ENCODE measurements at regions not wholly inside any gene's neighbourhood (a gene's known extent, or its start where the extent isn't known, plus 50 kb on each side); places are given as distances from the start of the nearest gene placed in this dataset.
"Not testable (repeated sequence)": the region's sequence is repeated elsewhere in the genome, so short reads cannot be mapped to it uniquely, and the experiment has no call there.

- no peak for TF ChIP-seq CTCF (IDR thresholded peaks at IDR 0.05)
- Mint-ChIP-seq H3K9me3 (peaks cover 40% of the 10 kb centered on the region), H3K4me1 (ENCODE audit: low read depth) (no peaks in the 10 kb centered on the region), H3K27ac (no peak overlapping the region), H3K36me3 (ENCODE audit: low read depth) (no peaks in the 10 kb centered on the region; the same call in 1 of the 2 replicates), H3K27me3 (ENCODE audit: insufficient read depth) (peaks cover 1% of the 10 kb centered on the region; the same call in 1 of the 2 replicates), H3K4me3 (no peak overlapping the region)
- no peak for DNase-seq
These were observed 318.8 kb downstream of the PTPRU start for GRCh38 chr1:29555043-29555620.

GRCh38 chr1:29554208-29554778, 318.0 kb downstream of the PTPRU start:
- H3K4me1 Mint-ChIP-seq (ENCODE audit: low read depth): no peaks in the 10 kb centered on the region
- peaks cover 1% of the 10 kb centered on the region; the same call in 1 of the 2 replicates for H3K27me3 Mint-ChIP-seq (ENCODE audit: insufficient read depth)
- no peak for TF ChIP-seq CTCF (IDR thresholded peaks at IDR 0.05)
- H3K27ac Mint-ChIP-seq: no peak overlapping the region
- DNase-seq: no peak
- peaks cover 42% of the 10 kb centered on the region for H3K9me3 Mint-ChIP-seq
- H3K4me3 Mint-ChIP-seq: no peak overlapping the region
- H3K36me3 Mint-ChIP-seq (ENCODE audit: low read depth): no peaks in the 10 kb centered on the region; the same call in 1 of the 2 replicates

- H3K27ac Mint-ChIP-seq: no peak overlapping the region
- DNase-seq: no peak
- H3K4me3 Mint-ChIP-seq: no peak overlapping the region
- H3K36me3 Mint-ChIP-seq (ENCODE audit: low read depth): no peaks in the 10 kb centered on the region; the same call in 1 of the 2 replicates
- peaks cover 33% of the 10 kb centered on the region for H3K9me3 Mint-ChIP-seq
- H3K27me3 Mint-ChIP-seq (ENCODE audit: insufficient read depth): peaks cover under 1% of the 10 kb centered on the region; the same call in 1 of the 2 replicates
- no peak for TF ChIP-seq CTCF (IDR thresholded peaks at IDR 0.05)
- no peaks in the 10 kb centered on the region for H3K4me1 Mint-ChIP-seq (ENCODE audit: low read depth)
These were observed 315.0 kb downstream of the PTPRU start for GRCh38 chr1:29551123-29551936.

GRCh38 chr1:29550119-29550841, 314.0 kb downstream of the PTPRU start:
- peaks cover 27% of the 10 kb centered on the region for H3K9me3 Mint-ChIP-seq

GRCh38 chr1:29549728-29550118, 313.4 kb downstream of the PTPRU start:
- not testable (repeated sequence) for H3K4me3 Mint-ChIP-seq

More at GRCh38 chr1:29550119-29550841, 314.0 kb downstream of the PTPRU start:
- TF ChIP-seq CTCF (IDR thresholded peaks at IDR 0.05): no peak
- DNase-seq: no peak
- no peaks in the 10 kb centered on the region for H3K4me1 Mint-ChIP-seq (ENCODE audit: low read depth)
- H3K27me3 Mint-ChIP-seq (ENCODE audit: insufficient read depth): no peaks in the 10 kb centered on the region; the same call in 1 of the 2 replicates
- H3K36me3 Mint-ChIP-seq (ENCODE audit: low read depth): no peaks in the 10 kb centered on the region; the same call in 1 of the 2 replicates
- H3K27ac Mint-ChIP-seq: no peak overlapping the region
- no peak overlapping the region for H3K4me3 Mint-ChIP-seq

More at GRCh38 chr1:29549728-29550118, 313.4 kb downstream of the PTPRU start:
- H3K27ac Mint-ChIP-seq; H3K4me1 Mint-ChIP-seq (ENCODE audit: low read depth); DNase-seq; H3K36me3 Mint-ChIP-seq (ENCODE audit: low read depth); H3K27me3 Mint-ChIP-seq (ENCODE audit: insufficient read depth): not testable (repeated sequence)
- peaks cover 26% of the 10 kb centered on the region for H3K9me3 Mint-ChIP-seq

Measured in HFFc6 (cell line).